HG03342 (cell line): ENCODE measurements at regions not wholly inside any gene's neighbourhood (a gene's known extent, or its start where the extent isn't known, plus 50 kb on each side); places are given as distances from the start of the nearest gene placed in this dataset.
A peak's percentile ranks its signal among the peaks of the same experiment; 100 is the strongest.

Experiments used
- ATAC-seq: cut with Tn5 transposase; IDR thresholded peaks from one replicate; pipeline ENCODE4 v1.9.1; 2021; ENCODE audit warnings: mild to moderate bottlenecking, moderate library complexity; ENCODE audit not compliant: unreplicated experiment

DNA sequence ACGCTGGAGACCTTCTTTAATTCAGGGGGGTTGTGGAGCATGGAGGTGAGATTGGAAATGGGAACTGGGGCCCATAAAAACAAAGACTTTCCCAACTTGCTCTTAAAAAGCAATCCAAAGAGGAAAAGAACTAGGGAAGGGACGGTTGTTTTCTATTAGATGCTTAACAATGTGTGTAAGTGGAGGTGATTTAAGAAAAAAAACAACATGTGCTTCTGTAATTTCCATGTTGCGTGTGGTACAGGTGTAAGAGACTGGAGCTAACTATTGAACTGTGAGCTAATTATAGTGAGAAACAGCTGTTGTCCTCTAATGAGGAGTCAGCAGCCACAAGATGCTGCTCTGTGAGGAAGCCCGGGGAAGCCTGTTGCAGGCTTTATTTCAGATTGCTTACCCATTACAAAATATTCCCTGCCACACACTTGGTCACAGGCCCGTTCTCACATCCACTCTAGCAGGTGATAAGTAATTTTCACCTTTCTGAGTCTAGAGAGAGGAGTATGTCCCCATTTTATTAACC lies 280.6 kb upstream of the PARD3B start:
- no peak for ATAC-seq

DNA sequence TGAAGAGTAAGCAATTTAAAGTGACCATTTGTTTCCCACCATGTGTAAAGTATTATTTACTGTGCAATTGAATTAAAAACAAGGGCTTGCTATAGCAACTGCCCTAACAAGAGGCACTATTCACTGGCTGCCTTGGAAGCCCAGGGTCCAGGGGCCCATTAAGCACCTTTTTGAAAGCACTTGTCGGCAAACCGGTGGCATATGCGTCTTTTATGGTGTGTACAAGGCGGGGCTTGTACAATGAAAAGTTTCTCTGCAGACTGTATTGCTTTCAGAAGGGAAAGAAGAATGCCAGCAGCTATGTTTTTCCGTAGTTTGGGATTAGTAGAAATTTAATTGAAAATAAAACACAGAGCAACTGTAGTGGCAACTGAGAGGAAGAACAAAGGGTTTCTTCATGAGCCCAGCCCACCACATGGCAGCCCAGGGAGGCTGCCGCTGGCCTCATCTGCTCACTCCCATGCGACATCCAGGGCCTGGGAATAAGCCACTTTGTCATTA lies 279.5 kb upstream of the PARD3B start:
- no peak for ATAC-seq

DNA sequence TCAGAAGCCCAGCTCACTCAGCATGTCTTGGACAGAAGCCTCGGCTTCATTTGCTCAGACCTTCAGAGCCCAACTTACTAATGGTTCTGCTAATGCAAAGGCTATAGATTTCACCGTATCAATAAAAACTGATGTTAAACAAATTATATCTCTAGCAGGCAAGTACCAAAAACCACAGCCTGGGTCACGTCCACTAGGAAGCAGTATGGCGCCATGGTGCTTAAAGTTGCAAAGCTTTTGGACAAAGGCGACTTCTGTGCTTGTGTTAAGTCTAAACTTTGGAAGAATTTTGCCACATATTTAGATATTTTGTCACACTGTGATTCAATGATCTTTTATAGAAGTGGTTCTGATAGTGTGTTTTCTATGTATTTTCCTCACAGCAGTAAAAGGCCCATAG lies 276.8 kb upstream of the PARD3B start:
- ATAC-seq: no peak

DNA sequence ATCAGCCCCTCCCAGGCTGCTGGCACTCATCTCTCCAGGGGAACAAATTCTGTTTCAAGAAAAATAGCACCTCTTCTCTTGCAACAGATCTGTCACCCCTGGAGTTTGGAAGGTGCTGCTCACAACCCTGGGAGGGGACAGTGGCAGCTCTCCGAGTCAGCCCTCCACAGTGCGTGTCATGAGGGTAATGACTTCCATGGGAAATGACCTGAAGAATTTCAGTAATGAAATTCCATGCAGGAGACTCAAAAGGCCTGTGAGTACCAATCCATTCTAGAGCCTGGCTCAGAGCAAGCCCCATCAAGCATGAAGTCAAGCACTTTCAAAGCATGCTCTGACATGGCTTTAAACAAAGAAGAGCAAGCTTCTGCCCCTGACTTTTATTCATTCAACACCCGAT lies 276.3 kb upstream of the PARD3B start:
- ATAC-seq: no peak

DNA sequence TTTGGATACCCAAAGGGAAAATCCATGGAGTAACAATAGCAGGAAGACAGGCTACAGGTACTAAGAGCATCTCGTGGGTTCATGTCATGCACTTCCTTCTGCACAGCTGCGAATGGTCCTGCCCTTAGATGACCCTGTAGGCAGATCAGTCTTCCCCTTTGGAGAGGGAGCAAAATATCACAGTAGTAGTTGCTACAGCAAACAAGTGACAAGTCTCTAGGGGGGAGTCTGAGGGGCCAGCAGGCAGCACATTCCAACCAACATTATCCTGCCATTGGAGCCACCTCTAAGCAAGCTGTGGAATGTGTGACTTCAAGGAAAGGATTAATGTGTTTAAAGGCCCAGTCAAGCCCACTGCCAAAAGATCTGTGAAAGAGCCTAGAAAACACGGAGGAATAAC lies 273.2 kb upstream of the PARD3B start:
- no peak for ATAC-seq

DNA sequence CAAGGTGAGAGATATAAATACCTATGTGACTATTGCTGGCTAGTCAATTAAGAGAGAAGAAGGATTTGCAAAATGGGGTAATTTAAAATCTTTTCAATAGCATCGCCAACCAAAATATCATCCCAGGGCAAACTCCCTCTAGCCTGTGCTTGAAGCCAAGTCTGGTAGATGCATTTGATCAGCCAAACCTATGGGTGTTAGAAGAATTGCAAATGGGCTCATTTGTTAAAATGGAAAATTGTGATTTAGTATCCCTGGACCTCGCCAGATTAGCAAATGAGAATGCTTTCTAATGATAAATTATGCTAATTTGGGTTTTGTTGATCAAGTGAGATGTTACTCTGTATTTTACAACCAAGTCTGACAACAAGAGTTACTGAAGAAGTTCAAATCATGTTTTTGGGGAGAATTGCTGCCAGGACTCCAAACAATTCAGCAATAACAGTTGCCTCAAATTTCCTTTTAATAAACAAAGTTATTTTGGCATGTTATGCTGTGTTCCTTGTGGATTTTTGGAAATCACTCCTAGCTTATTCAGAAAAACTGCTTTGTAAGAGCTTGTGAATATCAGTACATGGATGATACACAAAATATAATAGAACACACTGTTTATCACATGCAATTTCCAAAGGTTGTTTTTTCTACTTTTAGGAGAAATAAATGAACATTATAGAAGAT lies 272.5 kb upstream of the PARD3B start:
- ATAC-seq: no peak

DNA sequence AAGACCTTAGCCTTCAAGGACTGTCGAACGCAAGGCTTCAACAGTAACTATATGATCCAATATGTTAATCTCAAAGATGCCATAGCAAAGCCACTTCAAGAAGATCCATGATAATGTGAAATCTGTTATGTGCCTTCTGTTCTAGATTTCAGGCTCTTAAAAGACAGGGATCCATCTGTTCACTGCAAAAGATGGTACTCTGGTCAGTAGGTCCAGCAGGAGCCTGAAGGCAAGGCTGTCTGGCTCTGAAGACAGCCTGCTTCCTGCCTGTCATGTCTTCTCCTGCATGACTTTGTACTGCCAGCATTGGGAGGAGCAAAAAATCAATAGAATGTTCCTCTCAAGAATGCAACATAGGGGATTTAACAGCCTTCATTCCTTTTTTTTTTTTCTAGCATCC lies 270.8 kb upstream of the PARD3B start:
- ATAC-seq: no peak

DNA sequence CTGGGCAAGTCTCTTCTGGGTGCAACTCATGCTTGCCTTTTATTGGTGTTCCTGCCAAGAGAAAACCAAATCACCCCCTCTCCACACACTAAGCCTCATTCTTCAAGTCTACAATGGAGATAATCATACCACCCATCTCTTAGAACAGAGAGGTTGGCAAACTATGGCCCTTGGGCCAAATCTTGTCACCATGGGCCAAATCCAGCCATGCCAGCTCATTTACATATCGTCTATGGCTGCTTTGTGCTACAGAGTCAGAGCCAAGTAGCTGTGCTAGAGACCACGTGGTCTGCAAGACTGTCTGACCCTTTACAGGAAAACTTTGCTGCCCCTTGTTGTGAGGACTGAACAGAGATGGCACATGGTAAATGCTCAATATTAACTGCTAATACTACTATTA lies 270.3 kb upstream of the PARD3B start:
- ATAC-seq: no peak

DNA sequence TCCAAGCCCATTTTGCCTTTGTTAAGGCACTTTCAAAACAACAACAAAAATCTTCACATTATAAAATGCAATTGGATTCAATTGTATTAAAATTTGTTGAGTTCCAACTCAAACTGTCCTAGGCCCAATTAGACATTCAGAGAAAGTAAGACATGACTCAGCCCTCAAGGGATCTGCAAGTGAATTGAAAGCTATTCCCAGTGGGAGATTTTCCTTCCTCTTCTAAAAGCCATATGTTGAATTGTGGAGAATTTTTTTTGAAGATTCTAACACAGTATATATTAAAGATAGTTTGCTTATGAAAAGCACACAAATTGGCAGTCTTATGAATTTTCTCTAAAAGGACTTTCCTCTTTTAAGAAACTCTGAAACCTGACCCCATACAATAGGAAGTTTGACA lies 268.0 kb upstream of the PARD3B start:
- no peak for ATAC-seq

DNA sequence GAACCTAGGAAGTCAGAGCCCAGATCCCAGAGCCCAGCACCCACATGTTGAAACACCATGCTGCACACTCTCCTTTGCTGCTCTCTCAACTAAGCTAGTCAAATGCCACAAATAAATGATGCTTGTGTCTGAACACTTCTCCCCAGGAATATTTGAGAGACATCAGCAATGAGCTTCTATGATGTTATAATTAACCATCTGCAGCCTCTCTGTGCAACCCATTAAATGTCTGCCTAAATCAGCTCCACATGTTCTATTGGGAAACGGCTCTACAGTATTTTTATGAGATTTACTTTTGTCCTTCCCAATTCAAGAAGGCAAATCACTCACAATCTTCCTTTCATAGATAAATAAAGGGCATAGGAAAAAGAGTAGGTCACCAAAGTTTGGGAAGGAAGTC lies 266.8 kb upstream of the PARD3B start:
- no peak for ATAC-seq

DNA sequence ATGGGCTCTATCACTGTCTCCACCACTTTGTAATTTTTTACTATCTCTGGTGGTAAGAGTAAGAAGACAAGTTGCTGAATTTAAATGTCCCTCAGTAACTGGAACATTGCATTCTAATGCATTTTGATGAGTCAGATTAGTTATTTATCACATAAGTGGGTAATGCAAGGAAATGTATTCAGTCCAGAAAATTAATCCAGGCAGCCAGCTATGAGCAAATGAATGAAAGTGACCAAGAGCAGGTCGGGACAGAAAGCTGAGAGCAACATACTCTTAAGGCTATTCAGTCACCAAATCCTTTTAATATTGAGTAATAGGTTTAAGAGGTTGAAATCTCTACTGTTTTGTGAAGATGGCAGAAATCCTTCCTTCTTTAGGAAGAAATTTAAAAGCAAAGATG lies 265.5 kb upstream of the PARD3B start:
- no peak for ATAC-seq

DNA sequence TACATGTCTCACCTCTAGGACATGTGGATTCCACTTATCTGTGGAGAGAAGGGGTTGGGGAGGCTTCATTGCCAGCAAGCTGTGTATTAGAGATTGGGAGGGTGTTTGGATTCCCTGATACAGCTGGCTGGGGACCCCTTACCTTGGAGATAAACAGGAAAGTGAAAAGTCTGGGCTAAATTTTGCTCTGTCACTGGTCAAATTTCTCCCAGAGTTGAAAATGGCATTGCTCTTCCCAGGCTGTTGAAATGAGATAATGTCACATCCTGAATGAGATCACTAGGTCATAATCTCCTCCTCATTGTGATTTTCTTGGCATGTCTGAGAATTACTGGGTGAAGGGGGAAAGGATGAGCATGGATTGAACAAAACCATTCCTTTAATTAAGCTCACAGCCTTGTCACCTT lies 265.0 kb upstream of the PARD3B start:
- no peak for ATAC-seq

DNA sequence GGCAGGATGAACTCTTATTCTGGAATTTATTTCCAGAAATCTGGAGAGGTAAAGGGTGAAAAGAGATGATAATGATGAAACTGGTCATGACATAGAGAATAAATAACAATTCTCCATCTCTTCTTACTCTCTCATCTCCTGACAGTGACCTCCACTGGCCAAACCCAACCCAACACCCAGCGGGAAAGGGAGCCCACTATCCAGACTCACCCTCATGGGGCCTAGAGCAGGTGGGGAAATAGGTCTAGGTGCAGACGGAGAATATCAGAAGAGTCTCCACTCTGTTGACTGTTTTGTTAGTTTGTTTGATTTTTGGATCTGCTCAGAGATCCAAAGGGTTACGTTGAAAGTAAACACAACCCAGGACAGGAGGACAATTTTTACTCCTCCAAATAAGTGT lies 263.2 kb upstream of the PARD3B start:
- ATAC-seq: no peak

DNA sequence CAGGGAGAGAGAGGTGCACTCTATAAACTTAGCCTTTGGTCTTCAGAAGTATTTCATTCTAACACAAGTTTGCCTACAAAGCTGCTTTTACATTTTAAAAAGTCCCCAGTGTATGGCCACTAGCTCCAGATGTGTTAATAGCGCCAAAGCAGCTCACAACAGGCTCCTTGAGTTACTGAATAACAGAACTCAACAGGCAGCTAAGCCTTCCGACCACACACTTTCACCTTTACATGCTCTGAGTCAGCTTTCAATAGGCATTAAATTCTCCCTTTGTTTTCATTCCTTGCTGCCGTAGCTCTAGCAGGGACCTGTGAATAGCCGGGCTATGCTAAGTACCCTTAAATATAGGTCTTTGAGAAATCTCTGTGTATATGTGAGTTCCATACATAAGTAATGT lies 262.8 kb upstream of the PARD3B start:
- peak; percentile 69 for ATAC-seq

DNA sequence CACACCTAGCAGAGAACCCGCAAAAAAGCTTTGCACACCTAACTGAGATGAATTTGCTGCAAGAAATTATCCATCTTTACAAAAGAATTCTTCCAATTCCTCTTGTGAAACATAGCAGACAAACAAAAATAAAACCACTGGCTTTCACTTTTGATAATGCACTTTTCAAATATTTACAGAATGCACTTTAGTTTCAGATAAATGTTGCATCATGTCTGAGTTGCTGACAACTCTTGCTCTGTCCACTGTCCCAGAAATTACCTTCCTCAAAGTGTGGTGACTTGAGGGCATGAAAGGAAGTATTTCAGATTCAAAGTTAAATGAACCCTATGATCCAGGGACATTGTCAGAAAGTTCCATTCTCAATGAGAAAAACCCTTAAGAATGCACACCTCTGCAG lies 256.2 kb upstream of the PARD3B start:
- ATAC-seq: no peak

DNA sequence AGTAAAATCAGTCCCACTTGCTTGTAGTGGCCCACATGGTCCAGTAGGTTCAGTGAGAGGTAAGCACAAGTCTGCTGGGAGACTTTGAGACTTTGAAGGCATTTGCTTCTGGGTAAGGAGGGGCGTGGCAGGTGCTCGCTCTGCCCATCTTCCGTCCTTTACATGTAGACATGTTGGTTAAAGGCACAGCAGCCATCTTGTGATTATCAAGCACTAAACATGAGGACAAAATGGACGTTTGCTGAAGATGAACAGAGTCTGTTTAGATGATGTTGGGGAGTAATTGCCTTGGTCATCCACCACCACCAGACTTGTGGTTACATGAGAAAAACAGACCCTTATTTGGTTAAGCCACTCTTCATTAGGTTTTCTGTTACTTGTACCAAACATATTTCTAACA lies 252.8 kb upstream of the PARD3B start:
- no peak for ATAC-seq

DNA sequence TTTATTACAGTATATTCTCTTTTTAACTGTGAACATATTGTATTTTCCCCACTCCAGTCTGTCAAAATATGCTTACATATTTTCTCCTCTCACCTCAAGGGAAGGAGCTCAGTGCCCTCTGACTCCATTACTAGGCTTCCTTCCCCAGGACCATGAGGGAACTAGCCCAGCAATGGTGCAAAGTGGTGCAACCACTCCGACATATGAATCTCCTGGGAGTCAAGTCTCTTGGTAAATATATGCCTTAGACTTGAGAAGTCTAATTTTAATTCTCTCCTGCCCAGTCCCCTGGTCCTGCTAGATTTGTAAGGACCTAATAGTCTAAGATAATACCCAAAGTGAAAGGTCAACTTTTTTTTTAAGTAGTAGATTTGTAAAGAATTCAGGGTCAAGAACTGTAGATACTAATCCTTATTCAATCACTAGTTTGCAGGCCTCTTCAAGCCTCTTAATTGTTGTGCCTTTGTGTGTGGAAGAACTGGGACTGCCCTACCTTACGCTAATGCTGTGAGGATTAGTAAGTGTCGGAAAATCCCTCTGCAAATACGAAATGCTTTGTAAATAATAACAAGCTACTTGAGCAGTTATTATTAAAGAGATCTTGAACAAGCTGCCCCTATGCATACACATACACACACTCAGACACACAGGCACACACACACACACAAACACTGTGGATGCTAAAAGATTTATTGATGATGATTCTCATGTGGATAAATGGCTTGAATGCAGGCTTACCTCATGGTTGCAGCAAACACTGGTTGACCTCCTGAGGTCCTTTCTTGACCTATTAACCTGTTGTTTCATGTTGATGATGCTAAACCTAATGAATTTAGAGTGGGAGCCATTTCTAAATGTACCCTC lies 251.2 kb upstream of the PARD3B start:
- no peak for ATAC-seq

DNA sequence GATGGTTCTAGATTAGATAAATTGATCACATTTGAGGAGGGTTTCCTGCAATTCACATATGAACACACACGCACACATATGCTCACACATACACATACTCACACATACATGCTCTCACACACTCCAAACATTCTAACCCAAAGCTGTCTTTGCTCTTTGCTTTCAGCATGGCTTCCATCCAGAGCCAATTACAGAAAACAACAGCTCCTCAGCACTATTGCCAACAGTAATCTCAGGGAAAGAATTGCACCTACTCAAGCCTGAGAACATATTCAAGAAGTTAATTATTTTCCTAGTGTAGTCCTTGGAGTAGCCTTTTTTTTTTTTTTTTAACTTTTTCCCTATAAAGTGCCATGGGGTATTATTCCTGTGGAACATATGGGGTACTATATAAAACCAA lies 246.9 kb upstream of the PARD3B start:
- ATAC-seq: no peak

DNA sequence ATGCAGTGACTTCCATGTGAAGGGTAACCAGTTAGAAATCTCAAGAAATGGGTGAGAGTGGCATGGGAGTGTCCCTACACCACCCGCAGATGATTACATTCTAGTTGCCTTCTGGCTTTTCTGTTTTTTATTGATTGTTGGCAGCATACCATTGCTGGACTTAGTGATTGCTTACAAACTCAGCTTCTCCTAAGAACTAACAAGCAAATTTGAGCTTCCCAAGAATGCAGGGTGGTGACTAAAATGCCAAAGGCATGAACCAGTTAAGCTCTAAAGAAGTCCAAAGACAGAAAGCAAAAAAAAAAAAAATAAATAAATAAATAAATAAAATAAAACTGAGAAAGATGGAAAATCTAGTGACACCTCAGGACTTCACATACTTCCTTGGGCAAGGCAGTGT lies 245.5 kb upstream of the PARD3B start:
- ATAC-seq: no peak

DNA sequence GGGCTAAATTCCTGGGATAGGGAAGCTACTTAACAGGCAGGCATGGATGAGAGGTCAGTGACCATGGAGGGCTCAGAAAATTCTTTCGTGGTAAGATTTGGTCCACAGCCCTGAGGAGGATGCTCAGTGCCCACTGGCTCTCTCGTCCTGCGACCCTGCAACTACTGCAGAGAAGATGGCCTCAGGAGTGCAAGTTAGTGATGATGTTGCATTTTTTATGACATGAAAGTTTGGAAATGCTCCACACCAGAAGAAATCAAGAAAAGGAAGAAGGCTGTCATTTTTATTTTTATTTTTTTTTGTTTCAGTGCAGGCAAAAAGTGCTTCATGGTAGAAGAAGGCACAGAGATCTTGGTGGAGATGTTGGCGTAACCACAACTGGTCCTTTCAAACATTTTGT lies 238.6 kb upstream of the PARD3B start:
- ATAC-seq: no peak

DNA sequence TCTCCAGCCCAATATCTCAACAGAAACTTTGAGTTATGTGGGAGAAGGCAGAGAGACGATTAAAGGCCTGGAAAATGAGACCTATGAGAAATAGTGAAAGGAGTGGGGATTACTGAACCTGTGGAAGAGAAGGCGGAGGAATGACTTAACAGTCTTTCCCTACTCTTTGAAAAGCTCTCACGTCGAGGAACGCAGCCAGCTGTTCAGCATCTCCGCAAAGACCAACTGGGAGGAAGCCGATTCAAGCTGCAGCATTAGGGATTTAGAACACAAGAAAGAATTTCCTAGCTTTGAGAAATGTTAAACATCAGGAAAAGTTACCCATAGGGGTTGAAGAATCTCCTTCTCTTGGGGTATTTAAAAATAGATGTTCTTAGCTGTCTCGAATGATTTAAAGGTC lies 233.2 kb upstream of the PARD3B start:
- no peak for ATAC-seq

DNA sequence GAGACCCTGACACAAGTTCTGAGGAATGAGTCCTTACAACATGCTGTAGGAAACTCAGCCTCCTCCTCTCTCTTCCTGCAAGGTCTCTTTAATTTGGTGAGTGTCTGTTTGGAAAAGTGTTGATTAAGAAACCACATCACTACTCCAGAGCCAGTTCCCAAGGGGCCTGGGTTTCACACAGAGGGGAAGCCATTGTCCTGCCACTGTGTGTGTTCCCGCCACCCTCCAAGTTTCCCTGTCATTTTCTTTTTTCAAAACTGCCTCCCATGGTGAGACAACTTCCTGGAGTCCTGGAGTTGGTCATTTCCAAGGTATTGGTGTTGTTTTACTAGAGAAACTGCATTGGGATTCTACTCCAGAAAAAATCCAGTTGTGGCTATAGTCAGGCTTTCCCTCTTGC lies 232.0 kb upstream of the PARD3B start:
- ATAC-seq: no peak
